CD14-positive monocyte (primary cell): ENCODE measurements at regions not wholly inside any gene's neighbourhood (a gene's known extent, or its start where the extent isn't known, plus 50 kb on each side); places are given as distances from the start of the nearest gene placed in this dataset.

ENCODE experiments used
- DNase-seq, 3 donors: peaks; one replicate each; pipeline ENCODE4 v3.0.0-alpha.2; 2011 to 2022
- H2AFZ ChIP-seq: 2 replicates; pipeline ENCODE4 v1.6.0; 2012; ENCODE audit warnings: mild to moderate bottlenecking, low read depth, low read length, inconsistent platforms; ENCODE audit not compliant: insufficient read depth, poor library complexity, severe bottlenecking
- H3K27ac ChIP-seq, 2 donors: 1 replicate in 1 of 2; 2 replicates in 1 of 2; pipeline ENCODE4 v1.5.1; 2012 to 2013; ENCODE audit warnings: low read length in 2 of 2, control low read depth in 1 of 2, inconsistent platforms in 1 of 2, low read depth in 1 of 2, mild to moderate bottlenecking in 1 of 2
- H3K27me3 ChIP-seq, 2 donors: one replicate each; pipeline versions ENCODE4 v1.6.0 to v1.6.1; 2011 to 2013; ENCODE audit warnings: low read length in 2 of 2; ENCODE audit not compliant: control insufficient read depth in 2 of 2, insufficient read depth in 2 of 2
- H3K36me3 ChIP-seq, 2 donors: replicated peaks in 1 of 2; 1 replicate in 1 of 2; 2 replicates in 1 of 2; pipeline versions ENCODE4 v1.5.1 to v1.6.1; 2012 to 2013; ENCODE audit warnings: low read length in 2 of 2, control low read depth in 1 of 2, inconsistent platforms in 1 of 2, mild to moderate bottlenecking in 1 of 2; ENCODE audit not compliant: insufficient read depth in 2 of 2, control insufficient read depth in 1 of 2
- H3K4me1 ChIP-seq, 2 donors: 1 replicate in 1 of 2; 2 replicates in 1 of 2; pipeline versions ENCODE4 v1.5.1 to v1.6.1; 2012 to 2013; ENCODE audit warnings: low read length in 2 of 2, control low read depth in 1 of 2, inconsistent platforms in 1 of 2, mild to moderate bottlenecking in 1 of 2, moderate library complexity in 1 of 2; ENCODE audit not compliant: insufficient read depth in 2 of 2, control insufficient read depth in 1 of 2
- H3K4me2 ChIP-seq: replicated peaks from 2 replicates; pipeline ENCODE3; 2012; ENCODE audit warnings: low read length, moderate library complexity, mild to moderate bottlenecking; ENCODE audit not compliant: poor library complexity, severe bottlenecking; ENCODE audit errors: extremely low read depth
- H3K4me3 ChIP-seq, 3 experiments: fragments of 200-600 bp in 1 of 3; sonication (generic) in 1 of 3; replicated peaks in 1 of 3; 1 replicate in 2 of 3; 2 replicates in 1 of 3; pipeline ENCODE4 v1.5.1; 2011 to 2013; ENCODE audit warnings: low read length in 3 of 3, mild to moderate bottlenecking in 3 of 3, control low read depth in 2 of 3, low read depth in 2 of 3, inconsistent platforms in 1 of 3, moderate library complexity in 1 of 3
- H3K79me2 ChIP-seq: 2 replicates; pipeline ENCODE4 v1.6.0; 2012; ENCODE audit warnings: mild to moderate bottlenecking, control low read depth, inconsistent platforms, low read length, moderate library complexity; ENCODE audit not compliant: insufficient read depth
- H3K9ac ChIP-seq: 2 replicates; pipeline ENCODE4 v1.6.0; 2017; ENCODE audit warnings: low read length, mild to moderate bottlenecking; ENCODE audit not compliant: insufficient read depth, poor library complexity, severe bottlenecking
- H3K9me3 ChIP-seq, 2 donors: replicated peaks in 1 of 2; 1 replicate in 1 of 2; 2 replicates in 1 of 2; pipeline versions ENCODE4 v1.5.1 to v1.6.1; 2012 to 2013; ENCODE audit warnings: low read length in 2 of 2, control low read depth in 1 of 2; ENCODE audit not compliant: control insufficient read depth in 1 of 2, insufficient read depth in 1 of 2
- H4K20me1 ChIP-seq: 2 replicates; pipeline ENCODE4 v1.6.0; 2012; ENCODE audit warnings: mild to moderate bottlenecking, low read length, control low read depth, moderate library complexity; ENCODE audit not compliant: insufficient read depth
- H3K27ac Mint-ChIP-seq, 7 donors: one replicate each; pipeline ENCODE4 v1.8.0; 2020; ENCODE audit warnings: mild to moderate bottlenecking in 7 of 7, mixed read lengths in 7 of 7, moderate library complexity in 6 of 7, inconsistent platforms in 2 of 7
- H3K27me3 Mint-ChIP-seq, 3 donors: one replicate each; pipeline ENCODE4 v1.8.0; 2021 to 2022; ENCODE audit warnings: low read depth in 3 of 3, mild to moderate bottlenecking in 3 of 3, mixed read lengths in 3 of 3, moderate library complexity in 3 of 3, inconsistent platforms in 1 of 3
- H3K36me3 Mint-ChIP-seq, 2 donors: one replicate each; pipeline ENCODE4 v1.8.0; 2020; ENCODE audit warnings: mixed read lengths in 2 of 2, inconsistent platforms in 1 of 2, mild to moderate bottlenecking in 1 of 2
- H3K4me1 Mint-ChIP-seq: one replicate; pipeline ENCODE4 v1.8.0; 2020; ENCODE audit warnings: mild to moderate bottlenecking, mixed read lengths
- H3K4me3 Mint-ChIP-seq, 2 donors: one replicate each; pipeline ENCODE4 v1.8.0; 2020; ENCODE audit warnings: mild to moderate bottlenecking in 2 of 2, mixed read lengths in 2 of 2, moderate library complexity in 1 of 2
- H3K9me3 Mint-ChIP-seq, 7 donors: one replicate each; pipeline ENCODE4 v1.8.0; 2020 to 2022; ENCODE audit warnings: mixed read lengths in 7 of 7, mild to moderate bottlenecking in 6 of 7, moderate library complexity in 6 of 7, inconsistent platforms in 2 of 7
- CTCF ChIP-seq: fragments of 200-600 bp; IDR thresholded peaks from one replicate; pipeline ENCODE4 v1.8.0; 2022; ENCODE audit warnings: antibody characterized with exemption, mild to moderate bottlenecking
- WGBS: methylation state at CpG from one replicate; pipeline ENCODE4 v1.1.5; 2013; ENCODE audit warnings: missing lambda C conversion rate; ENCODE audit not compliant: insufficient coverage; 5-methylcytosine and 5-hydroxymethylcytosine counted together
- intact Hi-C, 2 donors: fragments of 100-400 bp; cut with micrococcal nuclease; formaldehyde crosslinking; loops; one replicate each; pipeline versions ENCODE4 v1.15.0 to v1.15.1; 2023

DNA sequence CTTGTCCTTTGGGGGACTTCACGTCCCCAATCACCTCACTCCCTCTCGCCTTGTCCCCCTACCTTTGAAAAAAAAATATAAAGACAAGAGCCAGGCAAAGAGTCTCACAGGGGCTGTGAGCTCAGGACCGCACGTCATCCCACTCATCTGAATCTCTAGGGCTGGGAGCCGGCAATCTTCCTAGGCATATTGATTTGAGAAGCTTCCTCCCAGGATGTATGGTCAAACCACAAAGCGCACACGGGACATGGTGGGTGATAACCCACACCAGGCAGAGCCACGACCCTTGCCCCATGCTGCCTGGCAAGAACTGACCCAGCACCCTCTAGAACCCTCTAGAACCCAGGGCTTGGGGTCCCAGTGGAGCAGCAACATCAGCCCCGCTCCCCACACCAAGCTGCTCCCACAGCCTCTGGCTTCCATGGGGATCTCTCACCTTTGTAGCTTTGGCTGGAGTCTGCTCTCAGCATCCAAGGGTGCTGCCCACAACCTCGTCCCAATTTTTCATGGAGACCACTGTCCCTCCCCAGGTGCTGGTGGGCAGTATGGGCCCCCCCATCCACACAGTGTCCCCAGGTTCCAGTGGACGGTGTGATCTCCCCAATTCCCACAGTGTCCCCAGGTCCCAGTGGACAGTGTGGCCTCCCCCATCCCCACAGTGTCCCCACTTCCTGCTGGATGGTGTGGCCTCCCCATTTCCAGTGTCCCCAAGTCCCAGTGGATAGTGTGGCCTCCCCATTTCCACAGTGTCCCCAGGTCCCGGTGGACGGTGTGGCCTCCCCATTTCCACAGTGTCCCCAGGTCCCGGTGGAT is 85.2 kb upstream of the FGF3 start:
- no peak for DNase-seq

GRCh38 chr11:69904974-69905535 is 85.8 kb upstream of the FGF3 start:
- H3K4me3 Mint-ChIP-seq, result no peak overlapping the region

More for the DNA sequence above, 85.2 kb upstream of the FGF3 start:
- Histone ChIP-seq H3K4me1 (no peaks in the 10 kb centered on the region), H2AFZ (no peak overlapping the region), H3K4me3 (no peak overlapping the region), H3K9me3 (no peaks in the 10 kb centered on the region), H3K27ac (no peak overlapping the region), H4K20me1 (no peaks in the 10 kb centered on the region), H3K79me2 (no peaks in the 10 kb centered on the region), H3K4me2 (no peak overlapping the region), H3K27me3 (no peaks in the 10 kb centered on the region), H3K36me3 (no peaks in the 10 kb centered on the region), H3K9ac (no peak overlapping the region)
- H3K27ac Mint-ChIP-seq, result no peak overlapping the region
- WGBS, result 47% methylated on average over 12 of the region's 14 CpGs
- H3K36me3 Mint-ChIP-seq, result no peaks in the 10 kb centered on the region
- TF ChIP-seq CTCF, result no peak
- intact Hi-C loops, result no loop called here
- peaks cover 0 to 1% (median 0%) of the 10 kb centered on the region in 7 donors for H3K9me3 Mint-ChIP-seq
- no peaks in the 10 kb centered on the region for H3K4me1 Mint-ChIP-seq
- no peak overlapping the region for H3K4me3 Mint-ChIP-seq
- peaks cover 3 to 14% (median 14%) of the 10 kb centered on the region in 3 donors for H3K27me3 Mint-ChIP-seq

More at GRCh38 chr11:69904974-69905535, 85.8 kb upstream of the FGF3 start:
- Histone ChIP-seq H3K27me3 (no peaks in the 10 kb centered on the region), H3K4me2 (no peak overlapping the region), H2AFZ (no peak overlapping the region), H3K9ac (no peak overlapping the region), H3K9me3 (no peaks in the 10 kb centered on the region), H3K36me3 (no peaks in the 10 kb centered on the region), H4K20me1 (no peaks in the 10 kb centered on the region), H3K79me2 (no peaks in the 10 kb centered on the region), H3K27ac (no peak overlapping the region), H3K4me3 (no peak overlapping the region), H3K4me1 (no peaks in the 10 kb centered on the region)
- no peaks in the 10 kb centered on the region for H3K36me3 Mint-ChIP-seq
- WGBS, result 79% methylated on average over 5 of the region's 6 CpGs
- no peak for TF ChIP-seq CTCF
- H3K9me3 Mint-ChIP-seq, result no peaks in the 10 kb centered on the region
- intact Hi-C loops, result no loop called here
- no peak for DNase-seq
- H3K27me3 Mint-ChIP-seq, result peaks cover 3 to 16% (median 15%) of the 10 kb centered on the region in 3 donors
- H3K27ac Mint-ChIP-seq, result no peak overlapping the region
- H3K4me1 Mint-ChIP-seq, result no peaks in the 10 kb centered on the region
